GM18907 (cell line): ENCODE measurements at regions not wholly inside any gene's neighbourhood (a gene's known extent, or its start where the extent isn't known, plus 50 kb on each side); places are given as distances from the start of the nearest gene placed in this dataset.
"Not testable (repeated sequence)": the region's sequence is repeated elsewhere in the genome, so short reads cannot be mapped to it uniquely, and the experiment has no call there.

ENCODE experiments used
- ATAC-seq: cut with Tn5 transposase; IDR thresholded peaks from one replicate; pipeline ENCODE4 v1.9.1; 2021; ENCODE audit warnings: mild to moderate bottlenecking, moderate library complexity; ENCODE audit not compliant: unreplicated experiment

- ATAC-seq = no peak
Observed at GRCh38 chr6:150495126-150495525, 104.6 kb upstream of the PLEKHG1 start.

- no peak for ATAC-seq
Observed at GRCh38 chr6:150496629-150497028, 103.1 kb upstream of the PLEKHG1 start.

- no peak for ATAC-seq
Observed at GRCh38 chr6:150499882-150500312, 99.8 kb upstream of the PLEKHG1 start.

- ATAC-seq = not testable (repeated sequence)
Observed at GRCh38 chr6:150500568-150500967, 99.1 kb upstream of the PLEKHG1 start.

GRCh38 chr6:150503041-150503440 is 96.6 kb upstream of the PLEKHG1 start:
- ATAC-seq = no peak

- ATAC-seq = no peak
Observed at GRCh38 chr6:150503586-150504339, 95.9 kb upstream of the PLEKHG1 start.

- ATAC-seq = not testable (repeated sequence)
Observed at GRCh38 chr6:150507361-150507760, 92.3 kb upstream of the PLEKHG1 start.

- no peak for ATAC-seq
Observed at GRCh38 chr6:150510576-150510975, 89.1 kb upstream of the PLEKHG1 start.

GRCh38 chr6:150511313-150511712 is 88.4 kb upstream of the PLEKHG1 start:
- no peak for ATAC-seq

- no peak for ATAC-seq
Observed at GRCh38 chr6:150514806-150515380, 84.8 kb upstream of the PLEKHG1 start.

- ATAC-seq = no peak
Observed at GRCh38 chr6:150516199-150516598, 83.5 kb upstream of the PLEKHG1 start.

- no peak for ATAC-seq
Observed at GRCh38 chr6:150517175-150517574, 82.5 kb upstream of the PLEKHG1 start.

GRCh38 chr6:150521482-150521881 is 78.2 kb upstream of the PLEKHG1 start:
- ATAC-seq = no peak

GRCh38 chr6:150523216-150523615 is 76.5 kb upstream of the PLEKHG1 start:
- not testable (repeated sequence) for ATAC-seq

GRCh38 chr6:150525300-150525699 is 74.4 kb upstream of the PLEKHG1 start:
- ATAC-seq = no peak

GRCh38 chr6:150527100-150527499 is 72.6 kb upstream of the PLEKHG1 start:
- ATAC-seq = no peak

GRCh38 chr6:150528648-150529285 is 70.9 kb upstream of the PLEKHG1 start:
- ATAC-seq = no peak

- ATAC-seq = no peak
Observed at GRCh38 chr6:150529646-150530045, 70.0 kb upstream of the PLEKHG1 start.

- no peak for ATAC-seq
Observed at GRCh38 chr6:150531957-150532356, 67.7 kb upstream of the PLEKHG1 start.

GRCh38 chr6:150534553-150534952 is 65.1 kb upstream of the PLEKHG1 start:
- ATAC-seq = no peak

- ATAC-seq = no peak
Observed at GRCh38 chr6:150535151-150535804, 64.4 kb upstream of the PLEKHG1 start.

- ATAC-seq = no peak
Observed at GRCh38 chr6:150535818-150536220, 63.9 kb upstream of the PLEKHG1 start.
